ENCODE measurements at regions not wholly inside any gene's neighbourhood (a gene's known extent, or its start where the extent isn't known, plus 50 kb on each side); places are given as distances from the start of the nearest gene placed in this dataset.
"Not testable (repeated sequence)": the region's sequence is repeated elsewhere in the genome, so short reads cannot be mapped to it uniquely, and the experiment has no call there.

- no peak for TF ChIP-seq RARB (CRISPR knock-in tag; IDR thresholded peaks at IDR 0.05)
- TF ChIP-seq ZC3H10 (CRISPR knock-in tag; IDR thresholded peaks at IDR 0.05), result no peak
- TF ChIP-seq CSDC2 (CRISPR knock-in tag; IDR thresholded peaks at IDR 0.05), result no peak
- no peak for TF ChIP-seq ZFP30 (CRISPR knock-in tag; IDR thresholded peaks at IDR 0.05)
- TF ChIP-seq ZNF8 (CRISPR knock-in tag; IDR thresholded peaks at IDR 0.05), result no peak
- no peak for TF ChIP-seq ISL1 (CRISPR knock-in tag; IDR thresholded peaks at IDR 0.05)
- no peak for TF ChIP-seq BACH2 (CRISPR knock-in tag; IDR thresholded peaks at IDR 0.05; ENCODE audit: borderline replicate concordance)
- TF ChIP-seq TCF4 (CRISPR knock-in tag; IDR thresholded peaks at IDR 0.05; ENCODE audit: borderline replicate concordance), result no peak
These were observed 202.8 kb downstream of the IPMK start (continued) for GRCh38 chr10:58064714-58065528.

DNA sequence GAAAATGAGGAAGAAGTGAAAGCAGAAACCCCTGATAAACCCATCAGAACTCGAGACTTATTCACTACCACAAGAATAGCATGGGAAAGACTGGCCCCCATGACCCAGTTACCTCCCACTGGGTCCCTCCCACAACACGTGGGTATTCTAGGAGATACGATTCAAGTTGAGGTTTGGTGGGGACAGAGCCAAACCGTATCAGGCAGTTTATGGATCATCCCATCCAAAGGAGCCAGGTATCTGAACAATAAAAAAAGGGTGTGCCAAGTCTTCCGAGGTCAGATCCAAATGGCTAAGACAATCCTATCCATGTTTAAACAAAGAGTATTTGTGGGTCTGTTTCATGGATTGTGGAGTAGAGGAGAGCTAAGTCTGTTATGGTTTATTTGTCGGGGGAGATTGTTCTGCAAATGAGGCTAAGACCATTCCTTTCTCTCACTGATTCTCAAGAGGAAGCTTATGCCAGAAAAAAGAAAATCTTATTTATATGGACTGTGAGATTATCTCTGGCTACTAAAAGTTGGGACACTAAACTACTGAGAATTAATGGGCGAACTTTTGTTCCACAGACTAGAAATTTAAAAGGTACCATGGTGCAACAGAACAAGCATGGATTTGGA lies 203.7 kb downstream of the IPMK start:
- ATAC-seq, result no peak
- no peak for TF ChIP-seq TOX (CRISPR knock-in tag; IDR thresholded peaks at IDR 0.05; ENCODE audit: borderline replicate concordance)
- no peak for TF ChIP-seq ZNF8 (CRISPR knock-in tag; IDR thresholded peaks at IDR 0.05)
- no peak for TF ChIP-seq ZNF70 (CRISPR knock-in tag; IDR thresholded peaks at IDR 0.05)
- no peak for TF ChIP-seq RARB (CRISPR knock-in tag; IDR thresholded peaks at IDR 0.05)

DNA sequence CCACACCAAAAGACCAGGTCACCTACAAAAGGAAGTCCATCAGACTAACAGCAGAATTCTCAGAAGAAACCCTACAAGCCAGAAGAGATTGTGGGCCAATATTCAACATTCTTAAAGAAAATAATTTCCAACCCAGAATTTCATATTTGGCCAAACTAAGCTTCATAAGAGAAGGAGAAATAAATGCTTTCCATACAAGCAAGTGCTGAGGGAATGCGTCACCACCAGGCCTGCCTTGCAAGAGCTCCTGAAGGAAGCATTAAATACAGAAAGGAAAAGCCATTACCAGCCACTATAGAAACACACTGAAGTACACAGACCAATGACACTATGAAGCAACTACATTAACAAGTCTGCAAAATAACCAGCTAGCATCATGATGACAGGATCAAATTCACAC lies 209.0 kb downstream of the IPMK start:
- not testable (repeated sequence) for ATAC-seq

GRCh38 chr10:58054881-58055280 lies 212.8 kb downstream of the IPMK start:
- no peak for ATAC-seq
- TF ChIP-seq ZNF8 (CRISPR knock-in tag; IDR thresholded peaks at IDR 0.05) (no peak), ZFP3 (CRISPR knock-in tag; IDR thresholded peaks at IDR 0.05) (no peak), TOX (CRISPR knock-in tag; IDR thresholded peaks at IDR 0.05; ENCODE audit: borderline replicate concordance) (no peak), ZFP30 (CRISPR knock-in tag; IDR thresholded peaks at IDR 0.05) (no peak), ISL1 (CRISPR knock-in tag; IDR thresholded peaks at IDR 0.05) (no peak), GLIS3 (CRISPR knock-in tag; IDR thresholded peaks at IDR 0.05) (no peak), ZNF70 (CRISPR knock-in tag; IDR thresholded peaks at IDR 0.05) (no peak), PATZ1 (CRISPR knock-in tag; IDR thresholded peaks at IDR 0.05; ENCODE audit: borderline replicate concordance) (no peak), BACH2 (CRISPR knock-in tag; IDR thresholded peaks at IDR 0.05; ENCODE audit: borderline replicate concordance) (no peak)

DNA sequence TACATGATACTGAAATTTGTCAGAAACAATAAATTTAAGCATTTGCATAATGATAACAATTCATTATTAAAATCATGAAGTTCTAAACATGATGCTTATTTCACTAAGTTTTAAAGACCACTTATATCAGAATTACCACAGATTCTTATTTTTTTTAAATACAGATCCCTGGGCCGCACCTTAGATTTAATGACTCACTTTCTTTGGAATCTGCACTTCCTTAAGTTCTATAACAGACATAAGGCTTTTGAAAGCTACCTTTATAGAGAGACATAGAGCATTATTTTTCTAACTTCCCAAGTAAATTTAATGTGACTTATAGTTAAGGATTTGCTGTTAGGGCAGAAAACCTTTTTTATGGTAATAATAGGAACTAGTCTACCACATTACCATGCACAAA lies 214.9 kb downstream of the IPMK start:
- no peak for ATAC-seq
- TF ChIP-seq CREB5 (CRISPR knock-in tag; IDR thresholded peaks at IDR 0.05; ENCODE audit: low read depth), result no peak

GRCh38 chr10:58050575-58050974 lies 217.1 kb downstream of the IPMK start:
- TF ChIP-seq SNAI2 (CRISPR knock-in tag; IDR thresholded peaks at IDR 0.05) (no peak), TCF4 (CRISPR knock-in tag; IDR thresholded peaks at IDR 0.05; ENCODE audit: borderline replicate concordance) (no peak), OSR1 (CRISPR knock-in tag; IDR thresholded peaks at IDR 0.05) (no peak), ARNTL (CRISPR knock-in tag; IDR thresholded peaks at IDR 0.05; ENCODE audit: borderline replicate concordance, low read depth) (no peak), ZFP30 (CRISPR knock-in tag; IDR thresholded peaks at IDR 0.05) (no peak), RARB (CRISPR knock-in tag; IDR thresholded peaks at IDR 0.05) (no peak), PATZ1 (CRISPR knock-in tag; IDR thresholded peaks at IDR 0.05; ENCODE audit: borderline replicate concordance) (no peak), POU6F1 (CRISPR knock-in tag; IDR thresholded peaks at IDR 0.05; ENCODE audit: borderline replicate concordance, low read depth) (no peak)
- ATAC-seq, result no peak
